ENCODE measurements at regions not wholly inside any gene's neighbourhood (a gene's known extent, or its start where the extent isn't known, plus 50 kb on each side); places are given as distances from the start of the nearest gene placed in this dataset.

- no peak for TF ChIP-seq ZNF175 (tag by site-specific recombination; IDR thresholded peaks at IDR 0.05)
- no peak for TF ChIP-seq CTCF (tag by site-specific recombination; IDR thresholded peaks at IDR 0.05)
- no peak for TF ChIP-seq TCF7L2 (IDR thresholded peaks at IDR 0.05; ENCODE audit: borderline replicate concordance, low read depth, low read length)
- TF ChIP-seq MEIS1 (CRISPR knock-in tag; IDR thresholded peaks at IDR 0.05; ENCODE audit: borderline replicate concordance): no peak
- no peak for TF ChIP-seq ZNF701 (tag by site-specific recombination; IDR thresholded peaks at IDR 0.05)
- TF ChIP-seq ZBTB11 (tag by site-specific recombination; conservative IDR thresholded peaks at IDR 0.05; ENCODE audit: low read depth): no peak
- TF ChIP-seq YY1 (tag by site-specific recombination; IDR thresholded peaks at IDR 0.05): no peak
Observed at GRCh38 chr10:1923998-1924397, 186.7 kb upstream of the ADARB2 start.
